H9 (cell line): ENCODE measurements at regions not wholly inside any gene's neighbourhood (a gene's known extent, or its start where the extent isn't known, plus 50 kb on each side); places are given as distances from the start of the nearest gene placed in this dataset.

Source experiments
- DNase-seq: peaks from one replicate; pipeline ENCODE4 v3.0.0-alpha.2; 2017
- H2AFZ ChIP-seq: one replicate; pipeline ENCODE4 v1.6.1; 2013; ENCODE audit warnings: mild to moderate bottlenecking, low read length, control low read depth, moderate library complexity
- H2AK5ac ChIP-seq: 2 replicates; pipeline ENCODE4 v1.6.1; 2013; ENCODE audit warnings: low read length, control low read depth, mixed read lengths; ENCODE audit not compliant: insufficient read length
- H2BK120ac ChIP-seq: one replicate; pipeline ENCODE4 v1.6.1; 2013; ENCODE audit warnings: low read depth, mild to moderate bottlenecking, low read length, control low read depth, inconsistent platforms; ENCODE audit not compliant: poor library complexity, severe bottlenecking
- H2BK12ac ChIP-seq: 2 replicates; pipeline ENCODE4 v1.6.1; 2013; ENCODE audit warnings: low read length, control low read depth, mixed read lengths, low read depth; ENCODE audit not compliant: insufficient read length
- H2BK15ac ChIP-seq: 2 replicates; pipeline ENCODE4 v1.6.1; 2013; ENCODE audit warnings: low read depth, low read length, control low read depth
- H2BK20ac ChIP-seq: one replicate; pipeline ENCODE4 v1.6.1; 2013; ENCODE audit warnings: low read depth, mild to moderate bottlenecking, low read length, control low read depth, inconsistent platforms; ENCODE audit not compliant: poor library complexity, severe bottlenecking
- H2BK5ac ChIP-seq: 2 replicates; pipeline ENCODE4 v1.6.1; 2013; ENCODE audit warnings: low read length, control low read depth, mixed read lengths; ENCODE audit not compliant: insufficient read length
- H3K14ac ChIP-seq: 2 replicates; pipeline ENCODE4 v1.6.1; 2013; ENCODE audit warnings: low read length, control low read depth; ENCODE audit not compliant: insufficient read depth
- H3K18ac ChIP-seq: 2 replicates; pipeline ENCODE4 v1.6.1; 2013; ENCODE audit warnings: low read depth, mild to moderate bottlenecking, mixed read lengths, low read length, control low read depth; ENCODE audit not compliant: insufficient read length
- H3K23ac ChIP-seq: 2 replicates; pipeline ENCODE4 v1.6.1; 2013; ENCODE audit warnings: low read length, control low read depth, mixed read lengths, low read depth; ENCODE audit not compliant: insufficient read length
- H3K23me2 ChIP-seq: 2 replicates; pipeline ENCODE4 v1.6.1; 2013; ENCODE audit warnings: low read depth, mild to moderate bottlenecking, mixed read lengths, low read length, control low read depth; ENCODE audit not compliant: insufficient read length, poor library complexity, severe bottlenecking
- H3K27ac ChIP-seq: 2 replicates; pipeline ENCODE4 v1.5.1; 2013; ENCODE audit warnings: low read length, control low read depth, mixed read lengths, low read depth; ENCODE audit not compliant: insufficient read length
- H3K27me3 ChIP-seq: 2 replicates; pipeline ENCODE4 v1.6.1; 2013; ENCODE audit warnings: low read length, control low read depth, inconsistent platforms; ENCODE audit not compliant: insufficient read depth
- H3K4ac ChIP-seq: 2 replicates; pipeline ENCODE4 v1.6.1; 2013; ENCODE audit warnings: low read depth, mild to moderate bottlenecking, control low read depth, inconsistent platforms, low read length, moderate library complexity
- H3K4me1 ChIP-seq: 2 replicates; pipeline ENCODE4 v1.6.1; 2013; ENCODE audit warnings: low read length, control low read depth, inconsistent platforms; ENCODE audit not compliant: insufficient read depth
- H3K4me2 ChIP-seq: 2 replicates; pipeline ENCODE4 v1.6.1; 2013; ENCODE audit warnings: low read length, control low read depth, mixed read lengths; ENCODE audit not compliant: insufficient read length, insufficient read depth
- H3K56ac ChIP-seq: 2 replicates; pipeline ENCODE4 v1.6.1; 2013; ENCODE audit warnings: low read depth, mild to moderate bottlenecking, mixed read lengths, low read length, control low read depth; ENCODE audit not compliant: insufficient read length
- H3K79me1 ChIP-seq: 2 replicates; pipeline ENCODE4 v1.6.1; 2013; ENCODE audit warnings: low read depth, mild to moderate bottlenecking, moderate library complexity, low read length, control low read depth, inconsistent platforms; ENCODE audit not compliant: insufficient read depth, poor library complexity, severe bottlenecking
- H3K79me2 ChIP-seq: 2 replicates; pipeline ENCODE4 v1.6.1; 2013; ENCODE audit warnings: low read length, control low read depth, inconsistent platforms; ENCODE audit not compliant: insufficient read depth
- H3K9ac ChIP-seq: 2 replicates; pipeline ENCODE4 v1.6.1; 2013; ENCODE audit warnings: low read length, control low read depth, mixed read lengths; ENCODE audit not compliant: insufficient read length; ENCODE audit errors: extremely low read depth
- H3K9me3 ChIP-seq: one replicate; pipeline ENCODE4 v1.6.1; 2013; ENCODE audit warnings: low read depth, low read length, inconsistent platforms; ENCODE audit not compliant: control insufficient read depth
- H3T11ph ChIP-seq: one replicate; pipeline ENCODE4 v1.6.1; 2013; ENCODE audit warnings: mild to moderate bottlenecking, low read length, control low read depth, inconsistent platforms
- H4K20me1 ChIP-seq: one replicate; pipeline ENCODE4 v1.6.1; 2013; ENCODE audit not compliant: control insufficient read depth, insufficient read length, insufficient read depth
- H4K5ac ChIP-seq: 2 replicates; pipeline ENCODE4 v1.6.1; 2013; ENCODE audit warnings: low read depth, mild to moderate bottlenecking, mixed read lengths, low read length, control low read depth; ENCODE audit not compliant: insufficient read length
- H4K8ac ChIP-seq: replicated peaks from 2 replicates; pipeline ENCODE4 v1.6.1; 2013; ENCODE audit warnings: low read length, control low read depth, mixed read lengths, low read depth; ENCODE audit not compliant: insufficient read length
- H4K91ac ChIP-seq: 2 replicates; pipeline ENCODE4 v1.6.1; 2013; ENCODE audit warnings: low read depth, mild to moderate bottlenecking, moderate library complexity, mixed read lengths, low read length, control low read depth; ENCODE audit not compliant: insufficient read length
- H3K27ac Mint-ChIP-seq, 3 experiments: 2 replicates in 2 of 3; 3 replicates in 1 of 3; pipeline ENCODE4 v1.8.0; 2020 to 2021; ENCODE audit warnings: mixed read lengths in 3 of 3, mild to moderate bottlenecking in 1 of 3, moderate library complexity in 1 of 3
- H3K27me3 Mint-ChIP-seq: 2 replicates; pipeline ENCODE4 v1.8.0; 2021; ENCODE audit warnings: low read depth, mild to moderate bottlenecking, moderate library complexity, mixed read lengths
- H3K36me3 Mint-ChIP-seq, 3 experiments: 2 replicates in 2 of 3; 3 replicates in 1 of 3; pipeline ENCODE4 v1.8.0; 2020 to 2021; ENCODE audit warnings: low read depth in 3 of 3, mixed read lengths in 3 of 3; ENCODE audit not compliant: insufficient read depth in 1 of 3
- H3K4me1 Mint-ChIP-seq, 2 experiments: 2 replicates each; pipeline ENCODE4 v1.8.0; 2020; ENCODE audit warnings: mixed read lengths in 2 of 2
- H3K4me3 Mint-ChIP-seq, 2 experiments: 2 replicates in 1 of 2; 3 replicates in 1 of 2; pipeline ENCODE4 v1.8.0; 2020 to 2021; ENCODE audit warnings: mild to moderate bottlenecking in 2 of 2, mixed read lengths in 2 of 2, moderate library complexity in 1 of 2
- H3K9me3 Mint-ChIP-seq, 2 experiments: 2 replicates in 1 of 2; 3 replicates in 1 of 2; pipeline ENCODE4 v1.8.0; 2020; ENCODE audit warnings: mild to moderate bottlenecking in 2 of 2, mixed read lengths in 2 of 2, moderate library complexity in 1 of 2
- CTCF ChIP-seq: fragments of 200-600 bp; sonication (generic); conservative IDR thresholded peaks from 3 replicates; pipeline ENCODE4 v1.8.0; 2021; ENCODE audit warnings: antibody characterized with exemption, mild to moderate bottlenecking
- WGBS: extraction: QIAGEN DNeasy Blood & Tissue Kit; methylation state at CpG from one replicate; pipeline ENCODE4 v1.1.7; 2013; ENCODE audit warnings: missing lambda C conversion rate, low lambda C conversion rate, mixed read lengths; ENCODE audit not compliant: insufficient read length; ENCODE audit errors: extremely low coverage; 5-methylcytosine and 5-hydroxymethylcytosine counted together

- H2BK12ac ChIP-seq, result no peak overlapping the region
- no peak overlapping the region for H3T11ph ChIP-seq
- no peak overlapping the region for H2BK15ac ChIP-seq
- no peak overlapping the region for H4K91ac ChIP-seq
- Mint-ChIP-seq H3K27me3 (peaks cover 77% of the 10 kb centered on the region), H3K4me3 (no peak overlapping the region), H3K9me3 (no peaks in the 10 kb centered on the region), H3K27ac (no peak overlapping the region), H3K36me3 (no peaks in the 10 kb centered on the region), H3K4me1 (no peaks in the 10 kb centered on the region; a peak in 1 of 4 replicates)
- H3K23ac ChIP-seq, result no peak overlapping the region
- no peak for DNase-seq
- peaks cover 19% of the 10 kb centered on the region; the same call in 1 of the 2 replicates for H3K27me3 ChIP-seq
- H2AK5ac ChIP-seq, result no peak overlapping the region
- no peak overlapping the region for H2BK120ac ChIP-seq
- H4K5ac ChIP-seq, result no peak overlapping the region
- H3K79me2 ChIP-seq, result no peaks in the 10 kb centered on the region
- H3K14ac ChIP-seq, result no peak overlapping the region
- H3K79me1 ChIP-seq, result no peaks in the 10 kb centered on the region
- no peak overlapping the region for H3K4ac ChIP-seq
- no peaks in the 10 kb centered on the region for H4K20me1 ChIP-seq
- no peak overlapping the region for H2BK5ac ChIP-seq
- no peak overlapping the region for H3K9ac ChIP-seq
- H3K4me1 ChIP-seq, result no peaks in the 10 kb centered on the region
- H3K23me2 ChIP-seq, result peaks cover 5% of the 10 kb centered on the region
- H2BK20ac ChIP-seq, result no peak overlapping the region
- H3K27ac ChIP-seq, result no peak overlapping the region
- WGBS, result no CpG with 5 or more reads among the region's 27 CpGs
- H3K4me2 ChIP-seq, result no peak overlapping the region
- no peak overlapping the region for H2AFZ ChIP-seq
- H3K9me3 ChIP-seq, result no peaks in the 10 kb centered on the region
- no peak for TF ChIP-seq CTCF
- H3K56ac ChIP-seq, result no peak overlapping the region
- H4K8ac ChIP-seq, result no peak overlapping the region
- no peak overlapping the region for H3K18ac ChIP-seq
Measured at GRCh38 chr6:166252601-166253000, 55.6 kb downstream of the PRR18 start.
